Stomach (tissue), 4 donors: ENCODE measurements at regions not wholly inside any gene's neighbourhood (a gene's known extent, or its start where the extent isn't known, plus 50 kb on each side); places are given as distances from the start of the nearest gene placed in this dataset.

Experiments
- CTCF ChIP-seq, 7 experiments: fragments of 450-650 bp in 4 of 7; fragments of 200-600 bp in 3 of 7; sonication (generic) in 3 of 7; IDR thresholded peaks; one replicate each; pipeline ENCODE4 v1.5.1; 2016 to 2019; ENCODE audit warnings: antibody characterized with exemption in 7 of 7, control low read depth in 2 of 7, mild to moderate bottlenecking in 1 of 7
- EP300 ChIP-seq: sonication (generic); formaldehyde crosslinking; IDR thresholded peaks from one replicate; pipeline ENCODE4 v1.6.1; 2017; ENCODE audit warnings: antibody characterized with exemption
- POLR2A ChIP-seq, 4 donors: fragments of 450-650 bp; IDR thresholded peaks; one replicate each; pipeline ENCODE4 v1.6.1; 2016; ENCODE audit warnings: antibody characterized with exemption in 4 of 4, control low read depth in 2 of 4, mild to moderate bottlenecking in 1 of 4, moderate library complexity in 1 of 4

- TF ChIP-seq CTCF (IDR thresholded peaks at IDR 0.05): no peak
- no peak for TF ChIP-seq POLR2A (IDR thresholded peaks at IDR 0.05)
- no peak for TF ChIP-seq EP300
Observed at GRCh38 chr1:169024255-169024654, 82.2 kb upstream of the ATP1B1 start.
